ENCODE measurements at regions not wholly inside any gene's neighbourhood (a gene's known extent, or its start where the extent isn't known, plus 50 kb on each side); places are given as distances from the start of the nearest gene placed in this dataset.

DNA sequence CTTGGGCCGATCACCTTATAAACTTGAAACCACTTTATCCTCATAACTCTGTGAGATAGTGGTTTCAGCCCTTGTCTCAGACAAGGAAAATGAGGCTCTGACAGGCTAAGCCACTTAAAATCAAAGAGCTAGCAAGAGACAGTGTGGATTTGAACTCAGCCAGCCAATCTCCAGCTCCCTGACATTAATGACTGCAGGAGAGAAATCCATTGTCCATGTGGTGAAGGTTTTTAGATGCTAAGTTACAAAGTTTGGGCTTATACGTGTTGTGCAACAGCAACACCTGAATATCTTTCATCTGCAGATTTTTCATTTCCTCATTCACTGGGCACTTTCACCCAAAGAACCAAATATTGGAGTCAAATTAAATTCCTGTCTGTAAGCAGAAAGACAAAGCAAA, 501.3 kb downstream of the GRIN2A start (continued):
- TF ChIP-seq, protein P1, sequence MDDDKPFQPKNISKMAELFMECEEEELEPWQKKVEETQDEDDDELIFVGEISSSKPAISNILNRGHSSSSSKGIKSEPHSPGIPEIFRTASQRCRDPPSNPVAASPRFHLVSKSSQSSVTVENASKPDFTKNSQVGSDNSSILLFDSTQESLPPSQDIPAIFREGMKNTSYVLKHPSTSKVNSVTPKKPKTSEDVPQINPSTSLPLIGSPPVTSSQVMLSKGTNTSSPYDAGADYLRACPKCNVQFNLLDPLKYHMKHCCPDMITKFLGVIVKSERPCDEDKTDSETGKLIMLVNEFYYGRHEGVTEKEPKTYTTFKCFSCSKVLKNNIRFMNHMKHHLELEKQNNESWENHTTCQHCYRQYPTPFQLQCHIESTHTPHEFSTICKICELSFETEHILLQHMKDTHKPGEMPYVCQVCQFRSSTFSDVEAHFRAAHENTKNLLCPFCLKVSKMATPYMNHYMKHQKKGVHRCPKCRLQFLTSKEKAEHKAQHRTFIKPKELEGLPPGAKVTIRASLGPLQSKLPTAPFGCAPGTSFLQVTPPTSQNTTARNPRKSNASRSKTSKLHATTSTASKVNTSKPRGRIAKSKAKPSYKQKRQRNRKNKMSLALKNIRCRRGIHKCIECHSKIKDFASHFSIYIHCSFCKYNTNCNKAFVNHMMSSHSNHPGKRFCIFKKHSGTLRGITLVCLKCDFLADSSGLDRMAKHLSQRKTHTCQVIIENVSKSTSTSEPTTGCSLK (tag by site-specific recombination; IDR thresholded peaks at IDR 0.05), result no peak
- TF ChIP-seq ZNF121 (tag by site-specific recombination; IDR thresholded peaks at IDR 0.05), result no peak
- no peak for TF ChIP-seq HOXD13 (CRISPR knock-in tag; IDR thresholded peaks at IDR 0.05; ENCODE audit: borderline replicate concordance)
- no peak for TF ChIP-seq ZNF529 (tag by site-specific recombination; IDR thresholded peaks at IDR 0.05; ENCODE audit: insufficient replicate concordance)

DNA sequence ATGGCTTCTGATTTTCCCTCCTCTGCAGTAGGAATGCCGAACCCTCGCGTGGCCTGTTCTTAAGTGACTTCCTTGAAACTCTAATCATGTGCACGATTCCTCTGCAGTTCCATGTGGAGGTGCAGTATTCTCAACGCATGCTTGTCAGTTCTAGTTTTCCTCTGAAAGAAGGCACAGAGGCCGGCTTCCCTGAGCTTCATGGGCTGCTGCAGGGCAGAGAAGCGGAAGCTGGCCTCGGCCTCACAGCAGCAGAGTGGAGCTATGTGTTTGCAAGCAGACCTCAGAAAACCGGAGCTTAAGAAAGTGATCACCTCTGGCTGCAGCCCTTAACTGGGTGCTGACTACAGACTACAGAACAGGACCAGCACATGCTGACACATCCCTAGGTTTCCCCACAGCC, 500.7 kb downstream of the GRIN2A start:
- H3K36me3 ChIP-seq (ENCODE audit: control insufficient read depth in 2 of 2, insufficient read depth in 1 of 2, low read length in 2 of 2), result no peaks in the 10 kb centered on the region
- ChIA-PET POLR2A (no interaction called here), CTCF (no interaction called here)
- no peaks in the 10 kb centered on the region for H3K4me1 ChIP-seq (ENCODE audit: control insufficient read depth, insufficient read depth, low read length)
- no peak for TF ChIP-seq KLF16 (tag by site-specific recombination; IDR thresholded peaks at IDR 0.05)
- no peak for TF ChIP-seq ZNF302 (tag by site-specific recombination; IDR thresholded peaks at IDR 0.05; ENCODE audit: low read depth)
- TF ChIP-seq SP7 (tag by site-specific recombination; IDR thresholded peaks at IDR 0.05), result no peak
- no peak for TF ChIP-seq ZNF24 (tag by site-specific recombination; IDR thresholded peaks at IDR 0.05)
- no peak for TF ChIP-seq ZNF292 (tag by site-specific recombination; IDR thresholded peaks at IDR 0.05; ENCODE audit: borderline replicate concordance, low read depth)
- TF ChIP-seq, protein P2, sequence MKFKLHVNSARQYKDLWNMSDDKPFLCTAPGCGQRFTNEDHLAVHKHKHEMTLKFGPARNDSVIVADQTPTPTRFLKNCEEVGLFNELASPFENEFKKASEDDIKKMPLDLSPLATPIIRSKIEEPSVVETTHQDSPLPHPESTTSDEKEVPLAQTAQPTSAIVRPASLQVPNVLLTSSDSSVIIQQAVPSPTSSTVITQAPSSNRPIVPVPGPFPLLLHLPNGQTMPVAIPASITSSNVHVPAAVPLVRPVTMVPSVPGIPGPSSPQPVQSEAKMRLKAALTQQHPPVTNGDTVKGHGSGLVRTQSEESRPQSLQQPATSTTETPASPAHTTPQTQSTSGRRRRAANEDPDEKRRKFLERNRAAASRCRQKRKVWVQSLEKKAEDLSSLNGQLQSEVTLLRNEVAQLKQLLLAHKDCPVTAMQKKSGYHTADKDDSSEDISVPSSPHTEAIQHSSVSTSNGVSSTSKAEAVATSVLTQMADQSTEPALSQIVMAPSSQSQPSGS (tag by site-specific recombination; IDR thresholded peaks at IDR 0.05; ENCODE audit: low read depth), result no peak
- TF ChIP-seq YY2 (tag by site-specific recombination; IDR thresholded peaks at IDR 0.05), result no peak
- TF ChIP-seq, protein P3, sequence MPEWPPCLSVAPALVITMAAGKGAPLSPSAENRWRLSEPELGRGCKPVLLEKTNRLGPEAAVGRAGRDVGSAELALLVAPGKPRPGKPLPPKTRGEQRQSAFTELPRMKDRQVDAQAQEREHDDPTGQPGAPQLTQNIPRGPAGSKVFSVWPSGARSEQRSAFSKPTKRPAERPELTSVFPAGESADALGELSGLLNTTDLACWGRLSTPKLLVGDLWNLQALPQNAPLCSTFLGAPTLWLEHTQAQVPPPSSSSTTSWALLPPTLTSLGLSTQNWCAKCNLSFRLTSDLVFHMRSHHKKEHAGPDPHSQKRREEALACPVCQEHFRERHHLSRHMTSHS (tag by site-specific recombination; IDR thresholded peaks at IDR 0.05), result no peak
- TF ChIP-seq ZBTB21 (tag by site-specific recombination; IDR thresholded peaks at IDR 0.05), result no peak
- TF ChIP-seq ZNF585B (tag by site-specific recombination; IDR thresholded peaks at IDR 0.05), result no peak
- TF ChIP-seq, protein P4, sequence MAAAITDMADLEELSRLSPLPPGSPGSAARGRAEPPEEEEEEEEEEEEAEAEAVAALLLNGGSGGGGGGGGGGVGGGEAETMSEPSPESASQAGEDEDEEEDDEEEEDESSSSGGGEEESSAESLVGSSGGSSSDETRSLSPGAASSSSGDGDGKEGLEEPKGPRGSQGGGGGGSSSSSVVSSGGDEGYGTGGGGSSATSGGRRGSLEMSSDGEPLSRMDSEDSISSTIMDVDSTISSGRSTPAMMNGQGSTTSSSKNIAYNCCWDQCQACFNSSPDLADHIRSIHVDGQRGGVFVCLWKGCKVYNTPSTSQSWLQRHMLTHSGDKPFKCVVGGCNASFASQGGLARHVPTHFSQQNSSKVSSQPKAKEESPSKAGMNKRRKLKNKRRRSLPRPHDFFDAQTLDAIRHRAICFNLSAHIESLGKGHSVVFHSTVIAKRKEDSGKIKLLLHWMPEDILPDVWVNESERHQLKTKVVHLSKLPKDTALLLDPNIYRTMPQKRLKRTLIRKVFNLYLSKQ (tag by site-specific recombination; IDR thresholded peaks at IDR 0.05; ENCODE audit: borderline replicate concordance), result no peak
- H3K27ac ChIP-seq (ENCODE audit: extremely low read depth, low read depth, low read length), result no peak overlapping the region
- no peak overlapping the region for H3K4me3 ChIP-seq (ENCODE audit: low read depth, low read length)
- no peaks in the 10 kb centered on the region for H3K9me3 ChIP-seq (ENCODE audit: control insufficient read depth, insufficient read depth, low read depth, low read length)

DNA sequence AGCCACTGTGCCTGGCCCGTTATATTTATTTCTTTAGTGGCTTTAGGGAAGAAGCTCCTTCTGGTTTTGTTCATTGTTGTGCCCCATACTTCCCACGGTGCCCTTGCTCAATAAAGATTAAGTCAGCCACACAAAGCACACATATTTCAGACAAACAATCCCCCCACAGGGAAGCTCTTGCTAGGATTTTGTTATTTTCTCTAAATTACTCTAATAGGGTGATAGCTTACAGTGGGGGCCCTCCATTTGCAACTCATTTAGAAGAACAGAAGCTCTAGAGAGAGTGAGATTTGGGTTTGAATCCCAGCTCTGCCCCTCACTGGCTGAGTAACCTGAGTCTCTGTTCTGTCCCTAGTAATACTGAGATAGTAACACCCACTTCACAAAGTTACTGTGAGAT, 499.9 kb downstream of the GRIN2A start:
- Histone ChIP-seq H3K36me3 (ENCODE audit: control insufficient read depth in 2 of 2, insufficient read depth in 1 of 2, low read length in 2 of 2) (no peaks in the 10 kb centered on the region), H3K4me1 (ENCODE audit: control insufficient read depth, insufficient read depth, low read length) (no peaks in the 10 kb centered on the region), H3K27ac (ENCODE audit: extremely low read depth, low read depth, low read length) (no peak overlapping the region), H3K9me3 (ENCODE audit: control insufficient read depth, insufficient read depth, low read depth, low read length) (no peaks in the 10 kb centered on the region), H3K4me3 (ENCODE audit: low read depth, low read length) (no peak overlapping the region)
- TF ChIP-seq, protein P5, sequence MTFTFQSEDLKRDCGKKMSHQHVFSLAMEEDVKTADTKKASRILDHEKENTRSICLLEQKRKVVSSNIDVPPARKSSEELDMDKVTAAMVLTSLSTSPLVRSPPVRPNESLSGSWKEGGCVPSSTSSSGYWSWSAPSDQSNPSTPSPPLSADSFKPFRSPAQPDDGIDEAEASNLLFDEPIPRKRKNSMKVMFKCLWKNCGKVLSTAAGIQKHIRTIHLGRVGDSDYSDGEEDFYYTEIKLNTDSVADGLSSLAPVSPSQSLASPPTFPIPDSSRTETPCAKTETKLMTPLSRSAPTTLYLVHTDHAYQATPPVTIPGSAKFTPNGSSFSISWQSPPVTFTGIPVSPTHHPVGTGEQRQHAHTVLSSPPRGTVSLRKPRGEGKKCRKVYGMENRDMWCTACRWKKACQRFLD (tag by site-specific recombination; IDR thresholded peaks at IDR 0.05), result no peak
- TF ChIP-seq BCL11B (tag by site-specific recombination; IDR thresholded peaks at IDR 0.05; ENCODE audit: low read depth), result no peak
- no peak for TF ChIP-seq ZNF585B (tag by site-specific recombination; IDR thresholded peaks at IDR 0.05)
- no peak for TF ChIP-seq ZEB2 (tag by site-specific recombination; IDR thresholded peaks at IDR 0.05)
- TF ChIP-seq ZNF768 (tag by site-specific recombination; IDR thresholded peaks at IDR 0.05), result no peak
- TF ChIP-seq BCL11A (tag by site-specific recombination; IDR thresholded peaks at IDR 0.05; ENCODE audit: low read depth), result no peak
- TF ChIP-seq ZNF792 (tag by site-specific recombination; IDR thresholded peaks at IDR 0.05), result no peak
- TF ChIP-seq ZNF155 (tag by site-specific recombination; IDR thresholded peaks at IDR 0.05), result no peak
- no peak for TF ChIP-seq KLF16 (tag by site-specific recombination; IDR thresholded peaks at IDR 0.05)
- no peak for TF ChIP-seq ZNF175 (tag by site-specific recombination; IDR thresholded peaks at IDR 0.05)
- no peak for TF ChIP-seq ZNF2 (tag by site-specific recombination; IDR thresholded peaks at IDR 0.05)
- TF ChIP-seq ZNF16 (tag by site-specific recombination; IDR thresholded peaks at IDR 0.05; ENCODE audit: low read depth), result no peak
- no peak for TF ChIP-seq YY2 (tag by site-specific recombination; IDR thresholded peaks at IDR 0.05)
- TF ChIP-seq ZNF677 (tag by site-specific recombination; IDR thresholded peaks at IDR 0.05), result no peak
- no peak for TF ChIP-seq ZNF211 (tag by site-specific recombination; IDR thresholded peaks at IDR 0.05; ENCODE audit: low read depth)
- ChIA-PET POLR2A (no interaction called here), CTCF (interaction anchor here (0.7 kb wide), 1 partner anchor 34 kb away, joined by 3 read pairs; no protein-coding TSS in a partner anchor)
